ENCODE measurements at regions not wholly inside any gene's neighbourhood (a gene's known extent, or its start where the extent isn't known, plus 50 kb on each side); places are given as distances from the start of the nearest gene placed in this dataset.
"Not testable (repeated sequence)": the region's sequence is repeated elsewhere in the genome, so short reads cannot be mapped to it uniquely, and the experiment has no call there.

DNA sequence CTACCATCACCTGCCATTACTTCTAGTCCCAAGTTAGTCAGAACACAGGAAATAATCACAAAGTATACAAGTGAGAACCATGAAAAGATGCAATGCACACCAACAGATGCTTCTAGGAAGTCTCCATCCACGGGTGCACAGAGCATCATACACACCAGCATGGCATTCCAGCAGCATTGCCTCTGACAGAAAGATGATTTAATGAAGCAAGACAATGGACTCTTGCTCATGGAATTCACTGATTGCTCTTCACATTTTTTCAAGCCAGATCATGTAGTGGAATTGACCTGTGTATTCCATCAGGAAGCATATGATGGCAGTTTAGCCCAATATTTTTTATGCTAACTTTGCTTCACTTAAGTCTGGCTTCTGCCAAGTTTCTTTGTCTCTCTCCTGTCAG, 406.3 kb upstream of the RGS17 start:
- no peak for DNase-seq

GRCh38 chr6:153526479-153526878, 395.4 kb upstream of the RGS17 start:
- no peak for DNase-seq

GRCh38 chr6:153525998-153526397, 394.9 kb upstream of the RGS17 start:
- DNase-seq = no peak

DNA sequence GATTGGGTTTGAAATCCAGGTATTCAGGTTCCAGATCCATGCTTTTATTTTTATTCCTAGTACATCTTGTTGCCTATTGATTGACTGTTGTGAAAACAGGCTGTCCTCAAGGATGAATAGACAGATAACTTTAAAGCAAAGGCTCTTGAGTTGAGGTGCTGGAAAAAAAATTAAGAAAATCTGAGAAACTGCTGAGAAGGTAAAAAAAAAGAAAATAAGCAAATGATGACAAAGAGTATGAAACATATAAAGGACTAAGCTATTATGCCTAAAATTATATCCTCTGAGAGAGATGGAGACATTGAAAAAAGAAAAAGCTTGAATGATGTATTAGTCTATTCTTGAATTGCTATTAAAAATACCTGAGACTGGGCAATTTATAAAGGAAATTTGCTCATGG, 392.3 kb upstream of the RGS17 start:
- DNase-seq = no peak

DNA sequence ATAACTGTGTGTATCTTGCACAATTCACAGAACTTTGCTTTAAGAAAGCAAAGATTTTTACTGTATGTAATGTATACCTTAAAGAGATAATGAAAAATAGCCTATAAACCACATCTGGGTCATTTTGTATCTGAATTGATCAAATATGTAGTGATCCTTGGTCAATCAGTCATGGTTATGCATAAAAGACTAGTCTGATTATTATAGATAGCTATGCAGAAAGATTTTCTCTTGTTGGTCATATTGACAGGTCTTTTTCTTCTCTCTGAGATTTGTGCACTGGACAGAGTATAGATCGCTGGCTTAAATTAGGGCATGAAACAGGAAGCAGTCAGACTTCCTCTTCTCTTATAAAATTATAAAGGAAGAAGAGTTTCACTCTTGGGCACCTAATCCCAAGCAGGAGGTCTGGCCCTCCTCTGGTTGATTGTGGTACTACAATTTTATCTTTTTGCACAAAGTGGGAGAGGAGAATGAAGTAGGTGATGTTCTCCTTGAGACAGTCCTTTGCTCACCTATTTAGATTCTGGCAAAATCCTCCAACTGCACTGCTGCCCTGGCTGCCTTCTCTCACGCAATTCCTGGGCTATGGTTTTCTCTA, 380.9 kb upstream of the RGS17 start:
- DNase-seq = peak; percentile 54 to 67

DNA sequence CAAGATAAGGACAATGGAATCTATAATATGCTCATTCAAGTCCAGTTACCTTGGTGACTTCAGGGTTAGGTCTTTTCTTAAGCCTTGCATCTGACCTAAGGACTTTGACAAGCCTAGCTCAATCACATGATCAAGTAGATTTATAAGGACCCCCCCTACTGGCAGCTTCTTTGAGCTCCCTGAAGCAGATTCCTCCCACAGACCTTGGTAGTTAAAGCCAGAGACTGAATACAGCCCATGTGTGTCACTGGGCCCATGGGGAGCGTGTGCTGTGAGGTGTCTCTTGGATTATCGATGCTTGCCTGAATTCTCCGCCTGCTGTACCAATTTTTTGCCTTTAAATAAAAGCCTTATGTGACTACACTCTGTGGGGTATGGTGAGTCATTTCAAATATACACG, 372.7 kb upstream of the RGS17 start:
- no peak for DNase-seq

DNA sequence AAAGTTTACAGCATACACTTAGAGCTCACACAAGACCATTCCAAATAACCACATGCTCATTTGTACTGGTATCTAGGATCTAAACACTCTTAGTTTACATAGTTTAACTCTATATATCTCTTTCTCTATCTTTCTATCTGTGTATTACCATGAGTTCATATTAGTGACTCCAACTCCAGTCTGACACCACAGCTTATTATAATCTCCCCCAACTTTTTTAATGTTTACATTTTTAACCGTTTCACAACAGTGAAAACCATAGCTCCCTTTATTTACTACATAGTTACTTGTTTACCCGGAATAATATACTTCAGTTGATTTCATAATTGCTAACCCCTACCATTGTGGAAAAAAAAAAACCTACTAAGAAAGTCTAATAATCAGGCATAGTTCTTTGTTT, 362.4 kb upstream of the RGS17 start:
- no peak for DNase-seq

GRCh38 chr6:153489479-153489878, 358.4 kb upstream of the RGS17 start:
- DNase-seq = no peak

GRCh38 chr6:153488267-153488666, 357.2 kb upstream of the RGS17 start:
- no peak for DNase-seq

GRCh38 chr6:153485072-153485471, 354.0 kb upstream of the RGS17 start:
- DNase-seq = no peak

DNA sequence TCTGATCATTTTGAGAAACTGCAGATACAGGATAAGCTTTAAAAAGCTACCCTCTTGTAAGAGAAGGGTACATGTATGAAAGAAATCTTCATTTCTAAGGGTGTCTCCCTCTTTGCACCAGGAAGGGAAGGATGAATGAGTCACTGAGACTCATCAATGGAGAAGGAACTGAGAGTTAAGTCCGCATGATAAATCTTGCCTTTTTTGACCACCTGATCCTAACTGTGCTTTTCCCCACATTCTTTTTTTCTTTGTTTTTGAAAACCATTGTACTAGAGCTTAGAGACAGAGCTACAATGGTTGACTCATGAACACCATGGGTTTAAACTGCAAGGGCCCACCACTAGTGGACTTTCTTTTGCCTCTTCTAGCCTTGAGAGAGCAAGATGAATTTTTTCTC, 353.0 kb upstream of the RGS17 start:
- DNase-seq = no peak

DNA sequence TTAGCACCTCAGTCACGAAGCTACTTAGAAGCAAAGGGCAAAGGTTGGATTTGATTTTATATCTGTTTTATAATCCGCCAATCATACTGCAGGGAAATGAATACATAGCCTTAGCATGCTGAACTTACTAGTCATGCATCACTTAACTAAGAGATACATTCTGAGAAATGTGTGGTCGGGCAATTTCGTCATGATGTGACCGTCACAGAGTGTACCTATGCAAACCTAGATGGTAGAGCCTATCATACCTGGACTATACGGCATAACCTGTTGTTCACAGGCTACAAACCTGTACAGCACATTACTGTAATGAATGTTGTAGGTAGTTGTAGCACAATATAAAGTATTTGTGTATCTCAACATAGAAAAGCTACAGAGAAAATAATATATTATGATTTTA, 345.2 kb upstream of the RGS17 start:
- DNase-seq = no peak

GRCh38 chr6:153465050-153465449, 334.0 kb upstream of the RGS17 start:
- DNase-seq = no peak

DNA sequence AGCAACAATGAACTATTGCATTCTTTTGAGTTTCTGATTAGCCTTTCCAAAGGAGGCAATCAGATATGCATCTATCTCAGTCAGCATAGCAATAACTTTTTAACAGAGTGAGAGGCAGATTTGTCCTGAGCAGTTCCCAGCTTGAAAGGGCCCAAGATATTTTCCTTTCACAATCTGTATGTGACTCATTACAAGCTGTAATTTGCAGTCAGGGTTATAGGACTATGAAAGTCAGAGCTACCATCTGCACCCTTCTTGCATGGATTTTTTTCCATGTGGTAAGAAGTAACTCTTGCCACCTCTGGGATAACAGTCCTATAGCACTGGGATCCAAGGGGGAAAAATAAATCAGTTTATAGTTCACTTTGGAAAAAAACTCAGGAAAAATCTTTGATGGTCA, 318.2 kb upstream of the RGS17 start:
- DNase-seq = no peak

GRCh38 chr6:153442749-153443148, 311.7 kb upstream of the RGS17 start:
- DNase-seq = not testable (repeated sequence)

DNA sequence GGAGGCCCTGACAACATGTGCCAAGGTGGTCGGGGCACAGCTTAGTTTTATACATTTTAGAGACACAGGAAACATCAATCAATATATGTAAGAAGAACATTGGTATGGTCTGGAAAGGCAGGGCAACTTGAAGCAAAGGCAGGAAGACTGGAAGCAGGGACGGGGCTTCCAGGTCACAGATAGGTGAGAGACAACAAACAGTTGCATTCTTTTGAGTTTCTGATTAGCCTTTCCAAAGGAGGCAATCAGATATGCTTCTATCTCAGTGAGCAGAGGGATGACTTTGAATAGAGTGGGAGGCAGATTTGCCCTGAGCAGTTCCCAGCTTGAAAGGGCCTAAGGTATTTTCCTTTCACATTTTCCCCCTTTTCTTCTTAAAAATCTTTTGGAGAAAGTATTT, 311.0 kb upstream of the RGS17 start:
- no peak for DNase-seq

DNA sequence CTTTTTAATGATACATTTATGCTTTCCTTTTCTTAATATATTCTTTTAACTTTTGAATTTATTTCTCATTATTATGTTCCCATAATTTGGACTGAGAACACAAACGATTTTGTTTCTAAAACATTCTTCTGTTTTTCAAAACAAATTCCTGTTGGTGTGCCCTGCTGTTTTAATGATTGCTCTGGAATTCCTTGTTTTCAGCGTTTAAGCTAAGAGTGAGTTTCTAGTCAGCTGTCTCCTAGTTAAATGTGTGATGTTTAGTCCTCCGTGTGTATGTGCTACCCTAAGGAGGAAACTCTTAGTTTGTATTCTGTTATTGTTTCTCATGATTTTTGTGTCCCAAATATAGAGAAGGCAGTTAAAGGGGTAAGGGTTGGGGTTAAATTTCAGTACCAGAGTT, 306.1 kb upstream of the RGS17 start:
- DNase-seq = no peak

DNA sequence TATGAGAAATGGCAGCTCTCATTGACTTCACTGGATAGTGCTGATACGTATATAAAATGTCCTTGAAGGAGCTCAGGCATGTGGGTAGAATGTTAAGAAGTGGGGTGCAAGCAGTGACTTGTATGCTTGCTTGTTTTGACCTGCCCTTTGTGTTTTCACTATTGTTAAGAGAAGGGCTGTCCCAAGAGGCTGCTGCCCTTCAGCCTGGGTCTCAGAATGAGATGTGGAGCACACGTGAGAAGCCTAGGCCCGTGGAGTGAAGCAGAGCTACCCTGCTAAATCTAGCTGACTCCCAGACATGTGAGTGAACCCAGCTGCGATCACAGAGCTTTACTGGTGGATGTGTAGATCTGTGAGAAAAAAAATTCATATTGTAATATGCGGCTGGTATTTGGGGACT, 305.3 kb upstream of the RGS17 start:
- DNase-seq = no peak

DNA sequence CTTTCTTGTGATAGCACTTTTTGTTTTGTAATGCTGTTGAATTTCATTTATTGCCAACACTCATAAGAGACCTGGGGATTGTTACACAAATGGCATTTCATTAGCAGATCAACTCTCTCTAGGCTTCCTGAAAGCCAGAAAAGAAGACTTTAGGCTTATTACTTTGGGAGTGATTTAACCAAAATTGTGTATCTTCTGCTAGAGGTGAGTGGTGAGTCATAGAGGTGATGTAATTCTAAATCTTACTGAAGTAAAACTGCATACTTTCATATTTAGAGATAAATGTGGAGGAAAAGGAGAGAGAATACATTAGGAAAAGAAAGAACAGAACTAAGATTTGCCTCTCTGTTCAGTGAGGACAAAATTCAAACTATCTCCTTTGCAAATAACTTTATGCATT, 304.7 kb upstream of the RGS17 start:
- DNase-seq = no peak

DNA sequence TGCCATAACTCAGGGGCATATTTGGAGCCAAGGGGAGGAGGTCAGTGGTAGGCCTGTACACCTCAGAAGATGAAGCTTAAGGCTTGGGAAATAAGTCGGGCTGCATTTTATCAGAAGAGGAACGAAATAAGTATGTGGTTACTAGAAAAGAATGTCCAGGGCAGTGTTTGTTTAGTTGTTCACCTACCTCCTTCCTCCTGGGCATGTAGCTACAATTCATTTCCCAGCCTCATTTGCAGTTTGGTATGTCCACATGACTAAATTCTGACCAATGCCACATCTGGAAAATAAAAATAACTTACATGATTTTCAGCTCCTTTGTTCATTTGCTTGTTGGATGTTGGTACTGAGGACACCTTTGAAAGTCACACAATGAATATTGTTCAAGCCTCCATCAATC, 294.5 kb upstream of the RGS17 start:
- DNase-seq = no peak

GRCh38 chr6:153424719-153425400, 293.8 kb upstream of the RGS17 start:
- DNase-seq = no peak

GRCh38 chr6:153412519-153412918, 281.4 kb upstream of the RGS17 start:
- DNase-seq = no peak

DNA sequence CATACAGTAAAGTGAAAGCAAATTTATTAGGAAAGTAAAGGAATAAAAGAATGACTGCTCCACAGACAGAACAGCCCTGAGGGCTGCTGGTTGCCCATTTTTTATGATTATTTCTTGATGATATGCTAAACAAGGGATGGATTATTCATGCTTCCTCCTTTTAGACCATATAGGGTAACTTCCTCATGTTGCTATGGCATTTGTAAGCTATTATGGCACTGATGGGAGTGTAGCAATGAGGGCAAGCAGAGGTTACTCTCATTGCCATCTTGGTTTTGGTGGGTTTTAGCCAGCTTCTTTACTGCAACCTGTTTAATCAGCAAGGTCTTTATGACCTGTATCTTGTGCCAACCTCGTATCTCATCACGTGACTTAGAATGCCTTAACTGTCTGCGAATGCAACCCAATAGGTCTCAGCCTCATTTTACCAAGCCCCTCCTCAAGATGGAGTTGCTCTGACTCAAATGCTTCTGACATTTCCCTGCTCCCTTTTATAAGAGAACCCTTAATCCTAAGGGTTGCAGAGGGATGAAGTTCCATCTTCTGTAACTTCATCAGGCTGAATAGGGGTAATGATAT, 280.1 kb upstream of the RGS17 start:
- no peak for DNase-seq

GRCh38 chr6:153405931-153406330, 274.8 kb upstream of the RGS17 start:
- DNase-seq = no peak

- no peak for DNase-seq
These were observed 270.7 kb upstream of the RGS17 start for GRCh38 chr6:153401751-153402150.
